Cardiac muscle cell (in vitro differentiated cells and primary cell): ENCODE measurements at regions not wholly inside any gene's neighbourhood (a gene's known extent, or its start where the extent isn't known, plus 50 kb on each side); places are given as distances from the start of the nearest gene placed in this dataset.

ENCODE experiments used
- DNase-seq, 2 donors: peaks; one replicate each; pipeline versions ENCODE4 v3.0.0 to v3.0.0-alpha.2; 2010 to 2017; ENCODE audit warnings: low read depth in 1 of 2, low spot score in 1 of 2
- H3K27ac ChIP-seq: fragments of 200-600 bp; sonication (generic); 2 replicates; pipeline ENCODE4 v1.5.1; 2016
- H3K27me3 ChIP-seq: fragments of 200-600 bp; sonication (generic); 2 replicates; pipeline ENCODE4 v1.6.0; 2016; ENCODE audit warnings: control low read depth
- H3K36me3 ChIP-seq: fragments of 200-600 bp; sonication (generic); 2 replicates; pipeline ENCODE4 v1.5.1; 2016; ENCODE audit warnings: control low read depth
- H3K4me1 ChIP-seq: fragments of 200-600 bp; sonication (generic); 2 replicates; pipeline ENCODE4 v1.8.1; 2017; ENCODE audit warnings: low read depth, mild to moderate bottlenecking, mixed run types
- H3K4me3 ChIP-seq: fragments of 200-600 bp; sonication (generic); 2 replicates; pipeline ENCODE4 v1.5.1; 2016; ENCODE audit warnings: mild to moderate bottlenecking
- H3K9me3 ChIP-seq: fragments of 200-600 bp; sonication (generic); 2 replicates; pipeline ENCODE4 v1.5.1; 2017; ENCODE audit warnings: low read depth, mild to moderate bottlenecking, control low read depth
- CTCF ChIP-seq: IDR thresholded peaks from 2 replicates; pipeline ENCODE4 v1.5.1; 2012; ENCODE audit warnings: low read depth, mild to moderate bottlenecking, low read length

- H3K27ac ChIP-seq: no peak overlapping the region
- H3K4me3 ChIP-seq: no peak overlapping the region
- peaks cover 13% of the 10 kb centered on the region for H3K4me1 ChIP-seq
- no peaks in the 10 kb centered on the region for H3K36me3 ChIP-seq
- no peaks in the 10 kb centered on the region for H3K27me3 ChIP-seq
- DNase-seq: peak in 1 of 2 donors; percentile 96
- TF ChIP-seq CTCF: peak; percentile 48
- H3K9me3 ChIP-seq: no peaks in the 10 kb centered on the region
Observed at GRCh38 chr2:45237850-45238542, 228.7 kb upstream of the SIX2 start.

- Histone ChIP-seq H3K4me1 (peaks cover 6% of the 10 kb centered on the region), H3K27me3 (no peaks in the 10 kb centered on the region), H3K36me3 (no peaks in the 10 kb centered on the region), H3K27ac (no peak overlapping the region), H3K9me3 (no peaks in the 10 kb centered on the region), H3K4me3 (no peak overlapping the region)
- peak in 1 of 2 donors; percentile 38 for DNase-seq
- no peak for TF ChIP-seq CTCF
Observed at GRCh38 chr2:45237128-45237527, 227.9 kb upstream of the SIX2 start.

- H3K4me1 ChIP-seq: no peaks in the 10 kb centered on the region
- no peak overlapping the region for H3K4me3 ChIP-seq
- DNase-seq: no peak
- H3K9me3 ChIP-seq: no peaks in the 10 kb centered on the region
- H3K36me3 ChIP-seq: no peaks in the 10 kb centered on the region
- TF ChIP-seq CTCF: no peak
- H3K27me3 ChIP-seq: no peaks in the 10 kb centered on the region
- H3K27ac ChIP-seq: no peak overlapping the region
Observed at GRCh38 chr2:45236268-45236667, 227.0 kb upstream of the SIX2 start.

- no peak overlapping the region for H3K4me3 ChIP-seq
- no peaks in the 10 kb centered on the region for H3K27me3 ChIP-seq
- H3K9me3 ChIP-seq: no peaks in the 10 kb centered on the region
- no peaks in the 10 kb centered on the region for H3K36me3 ChIP-seq
- DNase-seq: peak in 1 of 2 donors; percentile 84
- H3K4me1 ChIP-seq: no peaks in the 10 kb centered on the region
- TF ChIP-seq CTCF: no peak
- H3K27ac ChIP-seq: no peak overlapping the region
Observed at GRCh38 chr2:45233301-45233700, 224.0 kb upstream of the SIX2 start.

GRCh38 chr2:45232818-45233217 lies 223.6 kb upstream of the SIX2 start:
- Histone ChIP-seq H3K4me3 (no peak overlapping the region), H3K4me1 (no peaks in the 10 kb centered on the region), H3K27me3 (no peaks in the 10 kb centered on the region), H3K27ac (no peak overlapping the region), H3K36me3 (no peaks in the 10 kb centered on the region), H3K9me3 (no peaks in the 10 kb centered on the region)
- TF ChIP-seq CTCF: no peak
- no peak for DNase-seq

- H3K36me3 ChIP-seq: no peaks in the 10 kb centered on the region
- H3K4me3 ChIP-seq: no peak overlapping the region
- DNase-seq: no peak
- H3K27me3 ChIP-seq: no peaks in the 10 kb centered on the region
- TF ChIP-seq CTCF: no peak
- no peak overlapping the region for H3K27ac ChIP-seq
- H3K4me1 ChIP-seq: no peaks in the 10 kb centered on the region
- no peaks in the 10 kb centered on the region for H3K9me3 ChIP-seq
Observed at GRCh38 chr2:45229411-45229810, 220.2 kb upstream of the SIX2 start.
